GM12872 (cell line): ENCODE measurements at regions not wholly inside any gene's neighbourhood (a gene's known extent, or its start where the extent isn't known, plus 50 kb on each side); places are given as distances from the start of the nearest gene placed in this dataset.

Source experiments
- CTCF ChIP-seq: IDR thresholded peaks from 3 replicates; pipeline ENCODE4 v1.5.1; 2011; ENCODE audit warnings: low read depth, mild to moderate bottlenecking, low read length, moderate library complexity; ENCODE audit not compliant: insufficient read depth

- TF ChIP-seq CTCF, result no peak
These were observed 227.5 kb downstream of the TTC32 start for GRCh38 chr2:19674051-19675002.

DNA sequence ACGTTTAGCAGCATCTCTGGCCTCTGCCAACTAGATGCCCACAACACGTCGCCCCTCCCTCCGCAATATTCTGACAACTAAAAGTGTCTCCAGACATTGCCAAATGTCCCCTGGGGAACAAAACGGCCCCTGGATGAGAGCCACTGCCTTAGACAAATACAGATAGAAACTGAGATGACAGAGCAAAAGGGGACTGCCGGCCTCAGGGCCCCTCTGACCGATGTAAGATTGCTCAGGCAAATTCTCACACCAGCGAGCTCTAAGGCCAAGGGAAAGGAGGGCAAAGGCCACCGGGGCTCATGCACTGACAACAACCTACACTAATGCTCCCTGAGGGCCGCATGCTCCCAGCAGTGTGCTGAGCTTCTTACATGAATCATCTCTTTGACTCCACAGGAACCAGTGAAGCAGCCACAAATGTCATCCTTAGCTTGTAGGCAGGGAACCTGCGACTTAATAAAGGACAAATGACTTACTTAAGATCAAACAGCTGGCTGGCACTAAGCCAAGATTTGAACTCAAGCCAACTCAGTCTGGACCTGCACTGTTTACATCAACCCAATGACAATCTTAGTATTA is 228.5 kb downstream of the TTC32 start:
- TF ChIP-seq CTCF, result no peak

DNA sequence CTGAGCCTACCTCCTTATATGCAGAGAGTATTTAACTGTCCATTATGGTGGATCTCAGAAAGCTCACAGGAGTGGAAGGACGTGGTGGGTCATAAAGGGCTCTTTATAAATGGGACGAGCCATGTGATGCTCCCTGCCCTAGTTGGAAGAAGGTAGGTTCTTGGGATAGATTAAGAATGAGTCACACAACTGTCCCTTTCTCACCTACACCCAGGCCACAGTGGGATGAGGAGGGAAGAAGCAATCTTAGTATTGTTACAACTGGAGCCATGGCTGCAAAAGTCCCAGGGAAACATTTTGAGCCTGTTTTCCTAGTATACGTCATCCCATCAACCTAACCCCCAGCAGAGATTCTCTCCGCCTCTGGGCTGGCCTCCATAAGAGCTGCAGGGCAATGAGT is 229.9 kb downstream of the TTC32 start:
- no peak for TF ChIP-seq CTCF

GRCh38 chr2:19671311-19671710 is 230.5 kb downstream of the TTC32 start:
- no peak for TF ChIP-seq CTCF

- TF ChIP-seq CTCF, result no peak
These were observed 231.5 kb downstream of the TTC32 start for GRCh38 chr2:19670303-19670702.

GRCh38 chr2:19669559-19669958 is 232.2 kb downstream of the TTC32 start:
- TF ChIP-seq CTCF, result no peak

- no peak for TF ChIP-seq CTCF
These were observed 232.7 kb downstream of the TTC32 start for GRCh38 chr2:19669126-19669525.
